ENCODE measurements at regions not wholly inside any gene's neighbourhood (a gene's known extent, or its start where the extent isn't known, plus 50 kb on each side); places are given as distances from the start of the nearest gene placed in this dataset.
"Not testable (repeated sequence)": the region's sequence is repeated elsewhere in the genome, so short reads cannot be mapped to it uniquely, and the experiment has no call there.

- DNase-seq: no peak
Observed at GRCh38 chr16:9345880-9346279, 254.4 kb downstream of the HAPSTR1 start.

GRCh38 chr16:9348912-9349311, 257.5 kb downstream of the HAPSTR1 start:
- no peak for DNase-seq

GRCh38 chr16:9349373-9349960, 258.0 kb downstream of the HAPSTR1 start:
- DNase-seq: not testable (repeated sequence)

- not testable (repeated sequence) for DNase-seq
Observed at GRCh38 chr16:9350119-9350799, 258.8 kb downstream of the HAPSTR1 start.

- DNase-seq: no peak
Observed at GRCh38 chr16:9351440-9351839, 260.0 kb downstream of the HAPSTR1 start.

GRCh38 chr16:9351841-9352434, 260.5 kb downstream of the HAPSTR1 start:
- DNase-seq: no peak

DNA sequence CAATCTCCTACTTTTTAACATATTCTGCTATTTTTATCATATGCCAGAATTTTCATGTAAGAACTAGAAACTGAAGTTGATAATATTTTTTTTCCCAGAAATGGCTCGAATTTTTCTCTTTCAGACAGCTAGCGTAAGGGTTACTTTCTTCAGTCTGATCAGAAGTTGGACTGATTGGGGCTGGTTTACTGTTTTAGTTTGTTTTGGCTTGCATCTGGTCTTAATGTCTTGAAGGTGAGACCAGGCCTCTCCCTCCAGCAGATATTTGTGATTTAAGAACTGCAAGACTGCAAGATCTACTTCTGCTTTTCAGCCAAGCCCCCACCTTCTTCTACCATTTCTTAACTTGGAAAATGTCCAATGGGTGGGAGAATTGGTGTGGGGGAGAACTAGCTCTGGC, 266.4 kb downstream of the HAPSTR1 start:
- no peak for DNase-seq

- no peak for DNase-seq
Observed at GRCh38 chr16:9360075-9360474, 268.6 kb downstream of the HAPSTR1 start.

GRCh38 chr16:9362050-9362449, 270.6 kb downstream of the HAPSTR1 start:
- no peak for DNase-seq

GRCh38 chr16:9362604-9363003, 271.2 kb downstream of the HAPSTR1 start:
- no peak for DNase-seq

DNA sequence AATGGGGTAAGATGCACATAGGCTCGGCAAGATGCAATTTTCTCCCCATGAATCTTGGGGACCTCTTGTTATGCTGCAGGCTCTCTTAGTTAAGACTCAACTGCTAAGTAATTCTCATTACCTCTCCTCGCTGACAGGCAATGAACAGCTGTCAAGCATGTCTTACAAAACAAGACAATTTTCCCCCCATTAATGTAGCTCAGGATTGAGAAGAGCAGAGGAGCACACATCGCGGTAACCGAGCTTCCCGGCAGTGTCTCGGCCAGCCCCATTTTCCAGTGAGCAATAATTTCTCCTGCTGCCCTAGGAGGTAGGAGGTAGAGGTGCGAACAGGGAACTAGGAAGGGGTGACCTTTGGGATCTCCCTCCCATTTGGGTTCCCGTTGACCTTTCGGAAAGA, 272.1 kb downstream of the HAPSTR1 start:
- no peak for DNase-seq

GRCh38 chr16:9364721-9365369, 273.4 kb downstream of the HAPSTR1 start:
- DNase-seq: no peak

GRCh38 chr16:9365370-9365728, 273.9 kb downstream of the HAPSTR1 start:
- DNase-seq: no peak

DNA sequence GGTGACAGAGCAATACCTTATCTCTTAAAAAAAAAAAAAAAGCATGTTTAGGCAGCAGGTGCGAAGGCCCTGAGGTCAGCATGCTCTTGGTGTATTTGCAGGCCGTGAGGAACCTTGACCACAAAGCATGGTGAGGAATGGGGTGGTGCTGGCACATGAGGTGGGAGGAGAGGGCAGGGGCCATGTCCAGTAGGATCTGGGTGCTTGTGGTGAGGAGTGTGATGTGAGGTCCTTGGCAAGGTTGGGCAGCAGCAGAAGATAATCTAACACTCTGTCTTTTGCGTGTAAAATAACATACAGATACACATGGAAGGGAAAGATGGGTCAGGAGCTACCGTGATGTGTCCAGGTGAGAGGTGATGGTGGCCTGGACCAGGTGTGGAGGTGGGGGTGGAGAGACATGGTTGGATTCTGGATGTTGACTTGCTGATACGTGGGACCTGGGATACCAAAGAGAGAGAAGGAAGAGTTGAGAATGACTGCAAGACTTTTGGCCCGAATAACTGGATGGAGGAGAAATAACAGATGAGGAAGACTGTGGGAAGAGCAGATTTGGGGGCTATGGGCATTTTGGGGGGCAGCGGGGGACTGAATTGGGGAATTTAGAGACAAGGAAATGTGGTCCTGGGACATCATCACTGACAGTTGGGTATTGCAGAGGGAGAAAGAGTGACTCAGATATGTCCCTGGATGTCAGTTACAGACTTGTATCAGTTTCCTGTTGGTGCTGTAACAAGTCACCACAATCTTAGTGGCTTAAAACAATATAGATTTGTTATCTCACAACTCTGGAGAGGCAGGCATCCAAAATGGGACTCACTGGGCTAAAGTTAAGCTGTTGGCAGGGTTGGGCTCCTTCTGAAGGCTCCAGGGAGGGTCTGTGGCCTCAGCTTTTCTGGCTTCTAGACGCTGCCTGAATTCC, 274.9 kb downstream of the HAPSTR1 start:
- DNase-seq: no peak

DNA sequence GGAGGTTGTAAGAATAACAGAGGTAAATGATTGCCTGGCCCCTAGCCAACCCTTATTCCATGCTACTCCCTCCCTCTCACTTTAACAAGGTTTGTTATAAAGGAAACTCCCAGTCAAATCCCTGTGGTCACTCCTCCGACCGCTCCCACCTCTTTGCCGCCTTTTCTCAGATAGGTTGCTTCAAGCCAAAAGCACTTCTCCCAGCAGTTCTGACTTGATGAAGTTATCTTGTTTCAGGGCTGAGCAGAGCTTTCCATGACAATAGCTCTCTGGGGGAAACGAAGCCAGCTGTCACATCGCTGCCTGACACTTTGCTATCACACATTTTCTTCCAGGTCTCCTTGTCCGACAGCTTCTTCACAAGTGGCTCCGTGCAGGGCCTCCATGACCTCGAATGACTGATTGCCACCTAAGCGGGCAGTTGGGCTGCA, 278.6 kb downstream of the HAPSTR1 start:
- no peak for DNase-seq

GRCh38 chr16:9371713-9372448, 280.4 kb downstream of the HAPSTR1 start:
- DNase-seq: no peak

DNA sequence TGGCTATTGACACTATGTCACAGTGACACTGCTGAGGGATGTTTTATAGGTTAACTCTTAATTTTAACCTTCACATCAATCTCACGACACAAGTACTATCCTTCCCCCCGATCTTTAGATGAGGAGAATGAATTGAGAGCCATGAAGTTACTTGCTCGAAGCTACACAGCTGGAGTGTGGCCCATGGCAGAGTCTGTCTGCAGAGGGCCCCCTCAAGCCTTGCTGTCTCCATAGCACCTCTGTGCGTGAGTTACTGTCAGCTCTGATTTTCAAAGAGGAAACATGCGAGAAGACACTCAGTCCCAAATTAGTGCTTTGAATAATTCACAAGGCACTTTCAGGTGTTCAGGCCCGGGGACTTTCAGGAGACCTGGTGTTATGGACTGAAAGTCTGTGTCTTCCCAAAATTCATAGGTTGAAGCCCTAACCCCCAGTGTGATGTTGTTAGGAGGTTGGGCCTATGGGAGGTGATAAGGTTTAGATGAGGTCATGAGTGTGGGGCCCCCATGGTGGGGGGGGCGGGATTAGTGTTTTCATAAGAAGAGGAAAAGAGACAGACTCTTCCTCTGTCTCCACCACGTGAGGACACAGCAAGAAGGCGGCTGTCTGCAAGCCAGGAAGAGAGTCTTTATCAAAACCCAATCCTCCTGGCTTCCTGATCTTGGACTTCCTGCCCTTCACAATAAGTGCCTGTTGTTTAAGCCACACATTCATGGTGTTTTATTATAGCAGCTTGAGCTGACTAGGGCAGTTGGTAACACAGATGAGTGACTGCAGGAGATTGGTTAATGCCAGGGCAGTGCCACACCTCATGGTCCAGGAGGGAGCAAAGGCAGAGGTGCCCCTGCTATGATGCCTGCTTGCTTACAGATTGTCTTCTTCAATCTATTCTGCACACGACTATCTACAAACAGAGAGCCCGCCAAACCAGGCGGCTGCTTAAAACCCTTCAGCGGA, 281.8 kb downstream of the HAPSTR1 start:
- no peak for DNase-seq

DNA sequence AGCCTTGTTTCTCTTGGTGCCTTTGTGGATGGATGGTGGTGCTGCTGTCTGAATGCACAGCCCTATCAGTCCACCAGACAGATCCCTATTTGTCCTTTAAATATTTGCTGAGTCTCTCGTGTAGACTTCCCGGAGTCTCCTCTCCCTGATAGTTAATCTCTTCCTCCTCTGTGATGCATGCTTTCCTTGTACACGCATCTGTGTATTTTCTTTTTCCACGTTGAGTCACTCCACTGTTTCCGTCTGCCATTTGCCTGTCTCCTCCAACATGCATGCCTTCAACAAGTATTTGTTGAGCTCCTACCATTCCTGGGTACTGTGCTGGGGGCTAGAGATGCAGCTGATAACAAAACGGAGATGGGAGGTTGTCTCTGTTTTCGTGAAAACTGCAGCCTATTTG, 282.6 kb downstream of the HAPSTR1 start:
- no peak for DNase-seq

DNA sequence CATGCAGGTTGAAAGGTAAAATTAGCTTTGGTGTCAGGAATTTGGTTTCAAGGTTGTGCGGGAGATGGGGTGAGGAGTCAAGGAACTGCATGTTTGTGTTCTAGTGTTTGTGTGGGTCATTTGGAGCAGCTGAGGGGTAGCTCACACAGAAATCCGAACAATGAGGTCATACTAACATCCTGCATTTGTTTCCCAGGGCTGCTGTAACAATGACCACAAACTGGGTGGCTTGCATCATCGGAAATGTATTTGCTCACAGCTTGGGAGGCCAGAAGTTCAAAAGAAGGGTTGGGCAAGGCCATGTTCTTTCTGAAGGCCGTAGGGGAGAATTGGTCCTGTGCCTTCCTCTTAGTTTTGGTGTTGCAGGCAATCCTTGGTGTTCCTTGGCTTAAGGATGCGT, 287.4 kb downstream of the HAPSTR1 start:
- DNase-seq: peak; percentile 0

- no peak for DNase-seq
Observed at GRCh38 chr16:9380221-9380620, 288.8 kb downstream of the HAPSTR1 start.

GRCh38 chr16:9381399-9381798, 290.0 kb downstream of the HAPSTR1 start:
- DNase-seq: no peak

All from hematopoietic multipotent progenitor cell treated with erythropoietin and hydrocortisone succinate and interleukin-3 and kit ligand, for 4 days (in vitro differentiated cells).